Activated CD4-positive, alpha-beta memory T cell treated with anti-CD3 and anti-CD28 coated beads, Interleukin-2, amount 10 ng/mL, durations not matched to agents 7 days and 5 days (primary cell): ENCODE measurements at regions not wholly inside any gene's neighbourhood (a gene's known extent, or its start where the extent isn't known, plus 50 kb on each side); places are given as distances from the start of the nearest gene placed in this dataset.

Experiments used
- CTCF ChIA-PET: fragments of 350-600 bp; sonication (Branson Sonifier 250); formaldehyde crosslinking; loops from one replicate; lab custom pipeline; 2021; ENCODE audit warnings: antibody characterized with exemption, inconsistent platforms; lab: Charles Lee
- POLR2A ChIA-PET: fragments of 350-600 bp; sonication (Branson Sonifier 250); formaldehyde crosslinking; loops from one replicate; lab custom pipeline; 2021; ENCODE audit warnings: antibody characterized with exemption; lab: Charles Lee
- DNase-seq: peaks from one replicate; pipeline ENCODE4 v3.0.0-alpha.2; 2020
- H3K27ac Mint-ChIP-seq: one replicate; pipeline ENCODE4 v1.8.0; 2021; ENCODE audit warnings: mild to moderate bottlenecking, mixed read lengths
- H3K27me3 Mint-ChIP-seq: one replicate; pipeline ENCODE4 v1.8.0; 2021; ENCODE audit warnings: mixed read lengths
- H3K36me3 Mint-ChIP-seq: one replicate; pipeline ENCODE4 v1.8.0; 2021; ENCODE audit warnings: low read depth, mixed read lengths
- H3K4me1 Mint-ChIP-seq: one replicate; pipeline ENCODE4 v1.8.0; 2021; ENCODE audit warnings: mixed read lengths
- H3K4me3 Mint-ChIP-seq: one replicate; pipeline ENCODE4 v1.8.0; 2021; ENCODE audit warnings: mild to moderate bottlenecking, mixed read lengths
- H3K9me3 Mint-ChIP-seq: one replicate; pipeline ENCODE4 v1.8.0; 2021; ENCODE audit warnings: mixed read lengths

GRCh38 chr15:35784745-35785144 lies 238.8 kb upstream of the DPH6 start:
- Mint-ChIP-seq H3K4me1 (no peaks in the 10 kb centered on the region), H3K36me3 (no peaks in the 10 kb centered on the region), H3K27ac (no peak overlapping the region), H3K4me3 (no peak overlapping the region), H3K9me3 (no peaks in the 10 kb centered on the region), H3K27me3 (no peaks in the 10 kb centered on the region)
- DNase-seq = no peak
- ChIA-PET POLR2A (no interaction called here), CTCF (no interaction called here)

GRCh38 chr15:35810007-35810406 lies 264.0 kb upstream of the DPH6 start:
- H3K27ac Mint-ChIP-seq = no peak overlapping the region
- no peak for DNase-seq
- no peak overlapping the region for H3K4me3 Mint-ChIP-seq
- no peaks in the 10 kb centered on the region for H3K36me3 Mint-ChIP-seq
- no peaks in the 10 kb centered on the region for H3K4me1 Mint-ChIP-seq
- no peaks in the 10 kb centered on the region for H3K9me3 Mint-ChIP-seq
- H3K27me3 Mint-ChIP-seq = no peaks in the 10 kb centered on the region
- ChIA-PET POLR2A (no interaction called here), CTCF (no interaction called here)

- H3K27me3 Mint-ChIP-seq = no peaks in the 10 kb centered on the region
- ChIA-PET CTCF (no interaction called here), POLR2A (no interaction called here)
- H3K36me3 Mint-ChIP-seq = no peaks in the 10 kb centered on the region
- no peak for DNase-seq
- H3K9me3 Mint-ChIP-seq = no peaks in the 10 kb centered on the region
- no peak overlapping the region for H3K27ac Mint-ChIP-seq
- no peak overlapping the region for H3K4me3 Mint-ChIP-seq
- H3K4me1 Mint-ChIP-seq = no peaks in the 10 kb centered on the region
These were observed 267.6 kb upstream of the DPH6 start for GRCh38 chr15:35813573-35813972.

- Mint-ChIP-seq H3K9me3 (no peaks in the 10 kb centered on the region), H3K4me1 (no peaks in the 10 kb centered on the region), H3K27me3 (no peaks in the 10 kb centered on the region), H3K27ac (no peak overlapping the region), H3K36me3 (no peaks in the 10 kb centered on the region), H3K4me3 (no peak overlapping the region)
- ChIA-PET CTCF (no interaction called here), POLR2A (no interaction called here)
- DNase-seq = no peak
These were observed 272.9 kb upstream of the DPH6 start for GRCh38 chr15:35818846-35819245.

GRCh38 chr15:35822153-35822552 lies 276.2 kb upstream of the DPH6 start:
- DNase-seq = no peak
- Mint-ChIP-seq H3K27me3 (no peaks in the 10 kb centered on the region), H3K27ac (no peak overlapping the region), H3K4me1 (no peaks in the 10 kb centered on the region), H3K36me3 (no peaks in the 10 kb centered on the region), H3K4me3 (no peak overlapping the region), H3K9me3 (no peaks in the 10 kb centered on the region)
- ChIA-PET POLR2A (no interaction called here), CTCF (no interaction called here)

- DNase-seq = no peak
- H3K36me3 Mint-ChIP-seq = no peaks in the 10 kb centered on the region
- CTCF ChIA-PET = no interaction called here
- H3K27me3 Mint-ChIP-seq = no peaks in the 10 kb centered on the region
- no peaks in the 10 kb centered on the region for H3K4me1 Mint-ChIP-seq
- no peaks in the 10 kb centered on the region for H3K9me3 Mint-ChIP-seq
- POLR2A ChIA-PET = no interaction called here
- H3K4me3 Mint-ChIP-seq = no peak overlapping the region
- no peak overlapping the region for H3K27ac Mint-ChIP-seq
These were observed 281.2 kb upstream of the DPH6 start for GRCh38 chr15:35827141-35827540.

GRCh38 chr15:35827911-35828310 lies 281.9 kb upstream of the DPH6 start:
- Mint-ChIP-seq H3K9me3 (no peaks in the 10 kb centered on the region), H3K36me3 (no peaks in the 10 kb centered on the region), H3K27ac (no peak overlapping the region), H3K27me3 (no peaks in the 10 kb centered on the region), H3K4me1 (no peaks in the 10 kb centered on the region), H3K4me3 (no peak overlapping the region)
- ChIA-PET POLR2A (no interaction called here), CTCF (no interaction called here)
- no peak for DNase-seq

GRCh38 chr15:35833581-35833980 lies 287.6 kb upstream of the DPH6 start:
- Mint-ChIP-seq H3K27ac (no peak overlapping the region), H3K9me3 (no peaks in the 10 kb centered on the region), H3K4me1 (no peaks in the 10 kb centered on the region), H3K4me3 (no peak overlapping the region), H3K36me3 (no peaks in the 10 kb centered on the region), H3K27me3 (no peaks in the 10 kb centered on the region)
- CTCF ChIA-PET = no interaction called here
- POLR2A ChIA-PET = no interaction called here
- DNase-seq = no peak

- ChIA-PET POLR2A (no interaction called here), CTCF (no interaction called here)
- Mint-ChIP-seq H3K27me3 (no peaks in the 10 kb centered on the region), H3K9me3 (no peaks in the 10 kb centered on the region), H3K27ac (no peak overlapping the region), H3K4me1 (no peaks in the 10 kb centered on the region), H3K4me3 (no peak overlapping the region), H3K36me3 (no peaks in the 10 kb centered on the region)
- DNase-seq = no peak
These were observed 288.4 kb upstream of the DPH6 start for GRCh38 chr15:35834216-35834830.

- Mint-ChIP-seq H3K36me3 (no peaks in the 10 kb centered on the region), H3K27ac (no peak overlapping the region), H3K4me1 (no peaks in the 10 kb centered on the region), H3K9me3 (no peaks in the 10 kb centered on the region), H3K4me3 (no peak overlapping the region), H3K27me3 (no peaks in the 10 kb centered on the region)
- no peak for DNase-seq
- ChIA-PET POLR2A (no interaction called here), CTCF (no interaction called here)
These were observed 288.9 kb upstream of the DPH6 start for GRCh38 chr15:35834866-35835265.

GRCh38 chr15:35838424-35839111 lies 292.6 kb upstream of the DPH6 start:
- POLR2A ChIA-PET = no interaction called here
- no peak overlapping the region for H3K4me3 Mint-ChIP-seq
- no peaks in the 10 kb centered on the region for H3K4me1 Mint-ChIP-seq
- H3K9me3 Mint-ChIP-seq = no peaks in the 10 kb centered on the region
- H3K36me3 Mint-ChIP-seq = no peaks in the 10 kb centered on the region
- DNase-seq = no peak
- CTCF ChIA-PET = no interaction called here
- H3K27ac Mint-ChIP-seq = no peak overlapping the region
- no peaks in the 10 kb centered on the region for H3K27me3 Mint-ChIP-seq

- H3K27ac Mint-ChIP-seq = no peak overlapping the region
- no peaks in the 10 kb centered on the region for H3K36me3 Mint-ChIP-seq
- DNase-seq = no peak
- H3K27me3 Mint-ChIP-seq = no peaks in the 10 kb centered on the region
- CTCF ChIA-PET = no interaction called here
- no peaks in the 10 kb centered on the region for H3K4me1 Mint-ChIP-seq
- POLR2A ChIA-PET = no interaction called here
- no peak overlapping the region for H3K4me3 Mint-ChIP-seq
- no peaks in the 10 kb centered on the region for H3K9me3 Mint-ChIP-seq
These were observed 296.7 kb upstream of the DPH6 start for GRCh38 chr15:35842631-35843030.

- no peaks in the 10 kb centered on the region for H3K36me3 Mint-ChIP-seq
- CTCF ChIA-PET = no interaction called here
- no peak overlapping the region for H3K4me3 Mint-ChIP-seq
- H3K27me3 Mint-ChIP-seq = no peaks in the 10 kb centered on the region
- no peaks in the 10 kb centered on the region for H3K9me3 Mint-ChIP-seq
- no peak for DNase-seq
- H3K4me1 Mint-ChIP-seq = no peaks in the 10 kb centered on the region
- POLR2A ChIA-PET = no interaction called here
- no peak overlapping the region for H3K27ac Mint-ChIP-seq
These were observed 297.5 kb upstream of the DPH6 start for GRCh38 chr15:35843498-35843897.

- Mint-ChIP-seq H3K9me3 (no peaks in the 10 kb centered on the region), H3K27me3 (no peaks in the 10 kb centered on the region)
- CTCF ChIA-PET = no interaction called here
These were observed 304.3 kb upstream of the DPH6 start for GRCh38 chr15:35850284-35850683.

More at GRCh38 chr15:35850284-35850683, 304.3 kb upstream of the DPH6 start:
- Mint-ChIP-seq H3K36me3 (no peaks in the 10 kb centered on the region), H3K4me3 (no peak overlapping the region), H3K4me1 (no peaks in the 10 kb centered on the region), H3K27ac (no peak overlapping the region)
- no peak for DNase-seq
- POLR2A ChIA-PET = no interaction called here
